Caco-2 (cell line): ENCODE measurements at regions not wholly inside any gene's neighbourhood (a gene's known extent, or its start where the extent isn't known, plus 50 kb on each side); places are given as distances from the start of the nearest gene placed in this dataset.

Experiments
- BruUV-seq: library from RNA; stranded (reverse); fragments of 400-500 nt; replicated peaks from 2 replicates; lab custom pipeline; 2021; lab: Mats Ljungman, UMichigan
- CTCF ChIA-PET: fragments of 300-600 bp; sonication (Branson Sonifier 250); formaldehyde crosslinking; loops from one replicate; lab custom pipeline; 2022; ENCODE audit warnings: antibody characterized with exemption; lab: Charles Lee
- POLR2A ChIA-PET: fragments of 300-600 bp; sonication (Branson Sonifier 250); formaldehyde crosslinking; loops from one replicate; lab custom pipeline; 2022; ENCODE audit warnings: antibody characterized with exemption; lab: Charles Lee
- DNase-seq, 2 experiments: peaks; one replicate each; pipeline versions ENCODE4 v3.0.0 to v3.0.0-alpha.2; 2020 to 2022
- H3K27me3 ChIP-seq: replicated peaks from 2 replicates; pipeline ENCODE4 v1.6.0; 2011; ENCODE audit warnings: low read length; ENCODE audit not compliant: control insufficient read depth, insufficient read depth
- H3K36me3 ChIP-seq: 2 replicates; pipeline ENCODE4 v1.5.1; 2011; ENCODE audit warnings: low read length; ENCODE audit not compliant: control insufficient read depth, insufficient read depth
- H3K4me1 ChIP-seq: fragments of 250-450 bp; sonication (Bioruptor Pico); 2 replicates; pipeline ENCODE4 v1.5.1; 2020; ENCODE audit warnings: mild to moderate bottlenecking
- H3K4me3 ChIP-seq: 2 replicates; pipeline ENCODE4 v1.5.1; 2011; ENCODE audit warnings: low read depth, mild to moderate bottlenecking, control low read depth, low read length
- H3K9me3 ChIP-seq: fragments of 250-450 bp; sonication (Bioruptor Pico); 2 replicates; pipeline ENCODE4 v1.5.1; 2020; ENCODE audit warnings: mild to moderate bottlenecking, moderate library complexity
- H3K27ac Mint-ChIP-seq: one replicate; pipeline ENCODE4 v1.8.0; 2022; ENCODE audit warnings: mixed read lengths; ENCODE audit not compliant: unreplicated experiment
- H3K27me3 Mint-ChIP-seq: one replicate; pipeline ENCODE4 v1.8.0; 2022; ENCODE audit warnings: mixed read lengths; ENCODE audit not compliant: insufficient read depth, unreplicated experiment
- H3K36me3 Mint-ChIP-seq: one replicate; pipeline ENCODE4 v1.8.0; 2022; ENCODE audit warnings: mild to moderate bottlenecking, mixed read lengths; ENCODE audit not compliant: insufficient read depth, unreplicated experiment
- H3K4me1 Mint-ChIP-seq: one replicate; pipeline ENCODE4 v1.8.0; 2022; ENCODE audit warnings: low read depth, mixed read lengths; ENCODE audit not compliant: unreplicated experiment
- H3K4me3 Mint-ChIP-seq: one replicate; pipeline ENCODE4 v1.8.0; 2022; ENCODE audit warnings: mild to moderate bottlenecking, moderate library complexity, mixed read lengths; ENCODE audit not compliant: unreplicated experiment
- H3K9me3 Mint-ChIP-seq: one replicate; pipeline ENCODE4 v1.8.0; 2022; ENCODE audit warnings: mixed read lengths; ENCODE audit not compliant: unreplicated experiment
- CTCF ChIP-seq, 2 experiments: fragments of 200-600 bp in 1 of 2; IDR thresholded peaks; 1 replicate in 1 of 2; 2 replicates in 1 of 2; pipeline versions ENCODE4 v1.5.1 to v1.8.0; 2011 to 2022; ENCODE audit warnings: antibody characterized with exemption in 1 of 2, control low read depth in 1 of 2, inconsistent platforms in 1 of 2, low read depth in 1 of 2, low read length in 1 of 2, mild to moderate bottlenecking in 1 of 2, moderate library complexity in 1 of 2; ENCODE audit not compliant: insufficient read depth in 1 of 2, severe bottlenecking in 1 of 2, unreplicated experiment in 1 of 2
- intact Hi-C: fragments of 100-400 bp; cut with micrococcal nuclease; formaldehyde crosslinking; loops from one replicate; pipeline ENCODE4 v1.10.0; 2022; ENCODE audit not compliant: unreplicated experiment

GRCh38 chr13:105462098-105462497 is 1073.4 kb downstream of the EFNB2 start:
- no peak for DNase-seq
- ChIA-PET POLR2A (no interaction called here), CTCF (no interaction called here)
- Histone ChIP-seq H3K4me1 (no peaks in the 10 kb centered on the region), H3K9me3 (no peaks in the 10 kb centered on the region), H3K27me3 (no peaks in the 10 kb centered on the region), H3K4me3 (no peak overlapping the region), H3K36me3 (no peaks in the 10 kb centered on the region)
- TF ChIP-seq CTCF (IDR thresholded peaks at IDR 0.05; ENCODE audit: insufficient read depth in 1 of 2, low read depth in 1 of 2, low read length in 1 of 2, severe bottlenecking in 1 of 2, unreplicated experiment in 1 of 2), result no peak
- BruUV-seq, result no TSS peak
- Mint-ChIP-seq H3K4me1 (no peaks in the 10 kb centered on the region), H3K9me3 (no peaks in the 10 kb centered on the region), H3K4me3 (no peak overlapping the region), H3K36me3 (no peaks in the 10 kb centered on the region), H3K27me3 (no peaks in the 10 kb centered on the region), H3K27ac (no peak overlapping the region)
- intact Hi-C loops, result no loop called here

GRCh38 chr13:105452895-105453294 is 1082.6 kb downstream of the EFNB2 start:
- Mint-ChIP-seq H3K9me3 (no peaks in the 10 kb centered on the region), H3K4me3 (no peak overlapping the region), H3K4me1 (no peaks in the 10 kb centered on the region), H3K27me3 (no peaks in the 10 kb centered on the region), H3K36me3 (no peaks in the 10 kb centered on the region), H3K27ac (no peak overlapping the region)
- no TSS peak for BruUV-seq
- no peak for TF ChIP-seq CTCF (IDR thresholded peaks at IDR 0.05; ENCODE audit: insufficient read depth in 1 of 2, low read depth in 1 of 2, low read length in 1 of 2, severe bottlenecking in 1 of 2, unreplicated experiment in 1 of 2)
- DNase-seq, result no peak
- POLR2A ChIA-PET, result no interaction called here
- Histone ChIP-seq H3K4me1 (no peaks in the 10 kb centered on the region), H3K36me3 (no peaks in the 10 kb centered on the region), H3K9me3 (no peaks in the 10 kb centered on the region), H3K4me3 (no peak overlapping the region), H3K27me3 (no peaks in the 10 kb centered on the region)
- CTCF ChIA-PET, result no interaction called here
- intact Hi-C loops, result no loop called here

GRCh38 chr13:105450784-105451183 is 1084.7 kb downstream of the EFNB2 start:
- CTCF ChIA-PET, result no interaction called here

More at GRCh38 chr13:105450784-105451183, 1084.7 kb downstream of the EFNB2 start:
- DNase-seq, result no peak
- no peak for TF ChIP-seq CTCF (IDR thresholded peaks at IDR 0.05; ENCODE audit: insufficient read depth in 1 of 2, low read depth in 1 of 2, low read length in 1 of 2, severe bottlenecking in 1 of 2, unreplicated experiment in 1 of 2)
- no peaks in the 10 kb centered on the region for H3K9me3 ChIP-seq
- no peak overlapping the region for H3K4me3 ChIP-seq
- Mint-ChIP-seq H3K27ac (no peak overlapping the region), H3K36me3 (no peaks in the 10 kb centered on the region), H3K4me3 (no peak overlapping the region), H3K27me3 (no peaks in the 10 kb centered on the region), H3K4me1 (peaks cover 4% of the 10 kb centered on the region), H3K9me3 (no peaks in the 10 kb centered on the region)
- no peaks in the 10 kb centered on the region for H3K36me3 ChIP-seq
- H3K4me1 ChIP-seq, result no peaks in the 10 kb centered on the region
- no peaks in the 10 kb centered on the region for H3K27me3 ChIP-seq
- intact Hi-C loops, result no loop called here
- POLR2A ChIA-PET, result interaction anchor here (0.6 kb wide), 1 partner anchor 28 kb away, joined by 3 read pairs; no protein-coding TSS in a partner anchor
- BruUV-seq, result no TSS peak
